A673 (cell line): ENCODE measurements at regions not wholly inside any gene's neighbourhood (a gene's known extent, or its start where the extent isn't known, plus 50 kb on each side); places are given as distances from the start of the nearest gene placed in this dataset.
A peak's percentile ranks its signal among the peaks of the same experiment; 100 is the strongest.

Source experiments
- BruUV-seq: library from RNA; stranded (reverse); fragments of 400-500 nt; replicated peaks from 2 replicates; lab custom pipeline; 2021; lab: Mats Ljungman, UMichigan
- CTCF ChIA-PET: fragments of 300-600 bp; sonication (Branson Sonifier 250); formaldehyde crosslinking; loops from one replicate; lab custom pipeline; 2022; ENCODE audit warnings: antibody characterized with exemption; lab: Charles Lee
- POLR2A ChIA-PET: fragments of 300-600 bp; sonication (Branson Sonifier 250); formaldehyde crosslinking; loops from one replicate; lab custom pipeline; 2022; ENCODE audit warnings: antibody characterized with exemption; ENCODE audit not compliant: low non-redundant PET; lab: Charles Lee
- DNase-seq: peaks from one replicate; pipeline ENCODE4 v3.0.0-alpha.2; 2015; ENCODE audit warnings: low spot score
- H3K27ac ChIP-seq: fragments of 200-600 bp; sonication (generic); 2 replicates; pipeline ENCODE4 v1.5.1; 2016; ENCODE audit warnings: mixed run types, low read depth, mild to moderate bottlenecking, mixed read lengths, antibody characterized with exemption, low read length; ENCODE audit not compliant: poor library complexity, severe bottlenecking
- H3K27me3 ChIP-seq: fragments of 200-600 bp; sonication (generic); replicated peaks from 2 replicates; pipeline ENCODE4 v1.6.1; 2017; ENCODE audit warnings: mixed run types, low read depth, mild to moderate bottlenecking, mixed read lengths, antibody characterized with exemption, low read length; ENCODE audit not compliant: insufficient read depth, poor library complexity
- H3K36me3 ChIP-seq: fragments of 200-600 bp; sonication (generic); 2 replicates; pipeline ENCODE4 v1.6.1; 2016; ENCODE audit warnings: mixed run types, mild to moderate bottlenecking, mixed read lengths, antibody characterized with exemption, low read length; ENCODE audit not compliant: insufficient read depth, poor library complexity, severe bottlenecking
- H3K4me1 ChIP-seq: fragments of 200-600 bp; sonication (generic); 2 replicates; pipeline ENCODE4 v1.6.1; 2017; ENCODE audit warnings: mixed run types, mild to moderate bottlenecking, mixed read lengths, antibody characterized with exemption, low read length; ENCODE audit not compliant: insufficient read depth, poor library complexity, severe bottlenecking
- H3K4me3 ChIP-seq: fragments of 200-600 bp; sonication (generic); 2 replicates; pipeline ENCODE4 v1.5.1; 2016; ENCODE audit warnings: low read depth, mixed run types, mild to moderate bottlenecking, mixed read lengths, low read length; ENCODE audit not compliant: poor library complexity, severe bottlenecking
- H3K9me3 ChIP-seq: fragments of 200-600 bp; sonication (generic); 2 replicates; pipeline ENCODE4 v1.6.1; 2016; ENCODE audit warnings: mixed run types, low read depth, mild to moderate bottlenecking, mixed read lengths, antibody characterized with exemption, low read length; ENCODE audit not compliant: poor library complexity, severe bottlenecking
- CTCF ChIP-seq: fragments of 300-800, 200-600 bp; sonication (generic); conservative IDR thresholded peaks from 2 replicates; pipeline ENCODE4 v1.5.1; 2017; ENCODE audit warnings: low read depth, mild to moderate bottlenecking, antibody characterized with exemption, low read length, moderate library complexity, mixed read lengths
- EZH2 ChIP-seq: fragments of 200-600 bp; sonication (generic); IDR thresholded peaks from 2 replicates; pipeline ENCODE4 v1.6.1; 2017; ENCODE audit warnings: borderline replicate concordance, low read depth, mild to moderate bottlenecking, mixed read lengths, antibody characterized with exemption, low read length; ENCODE audit not compliant: poor library complexity, severe bottlenecking
- intact Hi-C: fragments of 100-400 bp; cut with micrococcal nuclease; formaldehyde crosslinking; loops from one replicate; pipeline ENCODE4 v1.10.0; 2022; ENCODE audit not compliant: unreplicated experiment

GRCh38 chr4:74545448-74545847, 100.5 kb downstream of the AREG start:
- Histone ChIP-seq H3K36me3 (no peaks in the 10 kb centered on the region), H3K9me3 (no peaks in the 10 kb centered on the region), H3K4me1 (peaks cover 7% of the 10 kb centered on the region), H3K4me3 (no peak overlapping the region), H3K27ac (no peak overlapping the region), H3K27me3 (no peaks in the 10 kb centered on the region)
- ChIA-PET POLR2A (no interaction called here), CTCF (no interaction called here)
- no TSS peak for BruUV-seq
- peak; percentile 24 for DNase-seq
- intact Hi-C loops: no loop called here
- TF ChIP-seq EZH2 (no peak), CTCF (no peak)

DNA sequence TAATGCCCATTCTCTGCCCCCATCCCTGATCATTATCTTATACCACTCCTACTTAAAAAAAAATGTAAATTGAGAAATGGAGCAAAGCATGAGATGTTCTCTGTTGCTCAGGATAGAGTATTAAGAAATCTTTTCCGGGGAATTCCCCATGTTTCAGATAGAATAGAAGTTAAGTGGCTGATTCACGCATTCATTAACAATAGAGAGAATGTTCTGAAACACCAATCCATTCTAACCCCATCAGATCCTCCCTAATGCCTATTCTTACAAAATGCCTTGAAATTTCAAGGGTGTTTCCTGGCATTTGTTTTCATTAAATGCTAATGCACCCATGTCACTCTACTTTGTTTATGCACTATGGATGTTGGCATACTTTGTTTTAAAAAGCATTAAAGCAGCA, 101.1 kb downstream of the AREG start:
- POLR2A ChIA-PET: no interaction called here
- H3K4me1 ChIP-seq: peaks cover 7% of the 10 kb centered on the region
- H3K27me3 ChIP-seq: no peaks in the 10 kb centered on the region
- DNase-seq: peak; percentile 67
- no peak overlapping the region for H3K27ac ChIP-seq
- CTCF ChIA-PET: no interaction called here
- TF ChIP-seq EZH2: no peak
- no peak for TF ChIP-seq CTCF
- no peaks in the 10 kb centered on the region for H3K36me3 ChIP-seq
- no peaks in the 10 kb centered on the region for H3K9me3 ChIP-seq
- no peak overlapping the region for H3K4me3 ChIP-seq
- no TSS peak for BruUV-seq
- intact Hi-C loops: no loop called here

DNA sequence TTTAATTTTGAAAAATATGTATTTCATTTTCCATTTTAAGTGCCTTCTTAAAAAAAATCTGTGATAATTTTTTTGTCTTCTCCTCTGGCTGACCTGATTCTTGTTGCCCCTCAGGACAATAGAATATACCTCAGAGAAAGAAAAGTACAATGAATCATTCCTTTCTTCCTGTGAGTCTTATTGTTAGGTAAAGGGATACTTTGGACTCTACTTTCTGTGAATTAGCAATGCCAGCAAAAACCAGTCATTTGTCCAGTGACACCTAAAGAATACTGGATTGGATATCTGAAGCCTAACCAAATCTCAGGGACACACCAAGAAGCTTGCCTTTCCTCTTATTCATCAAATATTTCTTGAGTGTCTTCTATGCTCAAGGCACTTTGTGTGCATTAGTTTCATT, 102.1 kb downstream of the AREG start:
- CTCF ChIA-PET: no interaction called here
- no peaks in the 10 kb centered on the region for H3K27me3 ChIP-seq
- no peaks in the 10 kb centered on the region for H3K36me3 ChIP-seq
- no peak for DNase-seq
- no peak overlapping the region for H3K4me3 ChIP-seq
- H3K27ac ChIP-seq: no peak overlapping the region
- POLR2A ChIA-PET: no interaction called here
- H3K9me3 ChIP-seq: no peaks in the 10 kb centered on the region
- H3K4me1 ChIP-seq: peaks cover 7% of the 10 kb centered on the region
- intact Hi-C loops: no loop called here
- TF ChIP-seq EZH2: no peak
- TF ChIP-seq CTCF: no peak
- BruUV-seq: no TSS peak
